Endothelial cell of umbilical vein (primary cell): ENCODE measurements at regions not wholly inside any gene's neighbourhood (a gene's known extent, or its start where the extent isn't known, plus 50 kb on each side); places are given as distances from the start of the nearest gene placed in this dataset.

ENCODE experiments used
- BruUV-seq: library from RNA; stranded (reverse); fragments of 400-500 nt; replicated peaks from 2 replicates; lab custom pipeline; 2021; lab: Mats Ljungman, UMichigan
- CTCF ChIA-PET: fragments of 300-600, 350-600 bp; sonication (Branson Sonifier 250); formaldehyde crosslinking; loops from one replicate; lab custom pipeline; 2021; ENCODE audit warnings: antibody characterized with exemption, inconsistent platforms; lab: Charles Lee
- POLR2A ChIA-PET: fragments of 300-600, 350-600 bp; sonication (Branson Sonifier 250); formaldehyde crosslinking; loops from one replicate; lab custom pipeline; 2021; ENCODE audit warnings: antibody characterized with exemption, inconsistent platforms; lab: Charles Lee
- DNase-seq: peaks from one replicate; pipeline ENCODE4 v3.0.0-alpha.2; 2011; ENCODE audit warnings: low read depth, low spot score
- FAIRE-seq: peaks from 2 replicates; lab custom pipeline; 2011; peaks lifted over from hg19 to GRCh38; lab: Jason Lieb, UNC
- H2AFZ ChIP-seq: 2 replicates; pipeline ENCODE4 v1.6.0; 2012; ENCODE audit warnings: low read depth, low read length, control low read depth, inconsistent platforms
- H3K27ac ChIP-seq: 2 replicates; pipeline ENCODE4 v1.5.1; 2011; ENCODE audit warnings: low read depth, mild to moderate bottlenecking, control low read depth, low read length, moderate library complexity; ENCODE audit not compliant: insufficient read depth
- H3K27me3 ChIP-seq, 2 experiments: 2 replicates each; pipeline versions ENCODE4 v1.6.0 to v1.6.1; 2011; ENCODE audit warnings: low read length in 2 of 2, mixed read lengths in 1 of 2; ENCODE audit not compliant: control insufficient read depth in 2 of 2, insufficient read depth in 2 of 2
- H3K36me3 ChIP-seq, 2 experiments: 2 replicates in 1 of 2; 3 replicates in 1 of 2; pipeline ENCODE4 v1.5.1; 2011; ENCODE audit warnings: low read length in 2 of 2, mild to moderate bottlenecking in 1 of 2, moderate library complexity in 1 of 2; ENCODE audit not compliant: control insufficient read depth in 2 of 2, insufficient read depth in 2 of 2; ENCODE audit errors: extremely low read depth in 1 of 2
- H3K4me1 ChIP-seq: 3 replicates; pipeline ENCODE4 v1.5.1; 2011; ENCODE audit warnings: mild to moderate bottlenecking, low read length; ENCODE audit not compliant: control insufficient read depth, insufficient read depth; ENCODE audit errors: extremely low read depth
- H3K4me2 ChIP-seq: 2 replicates; pipeline ENCODE4 v1.6.1; 2011; ENCODE audit warnings: low read length, control low read depth, mixed read lengths; ENCODE audit not compliant: insufficient read depth
- H3K4me3 ChIP-seq, 3 experiments: fragments of 200-600 bp in 1 of 3; sonication (generic), shearing (Covaris generic) in 1 of 3; replicated peaks in 1 of 3; 2 replicates each; pipeline ENCODE4 v1.5.1; 2011 to 2016; ENCODE audit warnings: control low read depth in 3 of 3, low read length in 3 of 3, mild to moderate bottlenecking in 2 of 3, inconsistent platforms in 1 of 3, low read depth in 1 of 3, moderate library complexity in 1 of 3; ENCODE audit not compliant: insufficient read depth in 1 of 3
- H3K79me2 ChIP-seq: 2 replicates; pipeline ENCODE4 v1.6.0; 2012; ENCODE audit warnings: low read length, inconsistent platforms; ENCODE audit not compliant: control insufficient read depth, insufficient read depth
- H3K9ac ChIP-seq: replicated peaks from 2 replicates; pipeline ENCODE3; 2011; ENCODE audit warnings: low read length, control low read depth; ENCODE audit not compliant: insufficient read depth; ENCODE audit errors: extremely low read depth
- H3K9me1 ChIP-seq: replicated peaks from 3 replicates; pipeline ENCODE4 v1.6.0; 2011; ENCODE audit warnings: mild to moderate bottlenecking, low read length; ENCODE audit not compliant: control insufficient read depth, insufficient read depth; ENCODE audit errors: extremely low read depth
- H3K9me3 ChIP-seq: replicated peaks from 2 replicates; pipeline ENCODE4 v1.5.1; 2012; ENCODE audit warnings: low read length, inconsistent platforms; ENCODE audit not compliant: control insufficient read depth, insufficient read depth
- H4K20me1 ChIP-seq: replicated peaks from 2 replicates; pipeline ENCODE3; 2011; ENCODE audit warnings: mild to moderate bottlenecking, low read length; ENCODE audit not compliant: control insufficient read depth, insufficient read depth; ENCODE audit errors: extremely low read depth
- EZH2 ChIP-seq: IDR thresholded peaks from 2 replicates; pipeline ENCODE4 v1.6.1; 2012; ENCODE audit warnings: borderline replicate concordance, low read depth, mild to moderate bottlenecking, moderate library complexity, low read length, inconsistent platforms; ENCODE audit not compliant: severe bottlenecking
- FOS ChIP-seq: IDR thresholded peaks from 2 replicates; pipeline ENCODE4 v1.6.1; 2011; ENCODE audit warnings: mild to moderate bottlenecking, low read length, moderate library complexity, borderline replicate concordance; ENCODE audit not compliant: insufficient read depth
- GATA2 ChIP-seq: IDR thresholded peaks from 2 replicates; pipeline ENCODE4 v1.7.0; 2011; ENCODE audit warnings: low read depth, mild to moderate bottlenecking, moderate library complexity, mixed read lengths, low read length; ENCODE audit not compliant: insufficient read length, insufficient read depth
- JUN ChIP-seq: IDR thresholded peaks from 2 replicates; pipeline ENCODE4 v1.6.1; 2011; ENCODE audit warnings: borderline replicate concordance, low read depth; ENCODE audit not compliant: insufficient read length, insufficient read depth
- MYC ChIP-seq: IDR thresholded peaks from one replicate; pipeline ENCODE4 v1.6.1; 2011; ENCODE audit warnings: mild to moderate bottlenecking, low read depth, low read length
- POLR2A ChIP-seq: IDR thresholded peaks from 2 replicates; pipeline ENCODE4 v1.6.1; 2012; ENCODE audit warnings: low read depth, mild to moderate bottlenecking, control low read depth, low read length
- POLR2AphosphoS5 ChIP-seq: IDR thresholded peaks from 2 replicates; pipeline ENCODE4 v1.6.1; 2012; ENCODE audit warnings: low read depth, mild to moderate bottlenecking, control low read depth, low read length, moderate library complexity; ENCODE audit not compliant: insufficient read depth
- dilution Hi-C: fragments of 300-500 bp; cut with MboI; formaldehyde crosslinking; loops from one replicate; pipeline ENCODE4 v1.15.0; 2019; ENCODE audit warnings: low sequenced_read_pairs; ENCODE audit not compliant: extremely low pct_ligation_motif_present
- intact Hi-C: fragments of 100-400 bp; cut with micrococcal nuclease; formaldehyde crosslinking; loops from one replicate; pipeline ENCODE4 v1.10.0; 2022
- TF ChIP-seq, protein P1 (sequence below), 2 donors: IDR thresholded peaks; 1 replicate in 1 of 2; 2 replicates in 1 of 2; pipeline ENCODE4 v1.5.1; 2011; ENCODE audit warnings: low read length in 2 of 2, mild to moderate bottlenecking in 2 of 2, moderate library complexity in 2 of 2, control low read depth in 1 of 2, inconsistent platforms in 1 of 2, low read depth in 1 of 2; ENCODE audit not compliant: insufficient read depth in 1 of 2; ENCODE audit errors: extremely low read depth in 1 of 2
- TF ChIP-seq, protein P2 (sequence below): IDR thresholded peaks from 2 replicates; pipeline ENCODE4 v1.6.1; 2011; ENCODE audit not compliant: insufficient read depth, insufficient read length

DNA sequence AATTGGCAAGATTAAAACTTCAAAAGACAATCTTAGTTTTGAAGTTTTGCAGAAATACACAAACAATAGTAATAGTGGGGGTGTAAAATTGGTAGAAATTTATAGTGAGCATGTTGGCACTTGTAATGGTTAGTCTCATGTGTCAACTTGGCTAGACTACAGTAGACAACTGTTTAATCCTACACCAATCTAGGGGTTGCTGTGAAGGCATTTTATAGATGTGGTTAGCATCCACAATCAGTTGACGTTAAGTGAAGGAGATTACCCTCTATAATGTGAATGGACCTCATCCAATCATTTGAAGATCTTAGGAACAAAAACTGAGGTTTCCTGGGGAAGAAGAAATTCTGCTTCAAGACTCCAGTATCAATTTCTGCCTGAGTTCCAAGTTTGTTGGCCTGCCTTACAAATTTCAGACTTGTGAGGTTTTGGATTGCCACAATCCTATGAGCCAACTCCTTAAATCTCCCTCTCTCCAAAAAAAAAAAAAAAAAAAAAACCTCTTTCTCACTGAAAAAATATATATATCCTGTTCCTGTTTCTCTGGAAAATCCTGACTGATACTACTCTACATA is 531.6 kb upstream of the IGFBP3 start:
- no peak for DNase-seq
- Histone ChIP-seq H3K9me3 (no peaks in the 10 kb centered on the region), H4K20me1 (no peaks in the 10 kb centered on the region), H3K36me3 (no peaks in the 10 kb centered on the region), H3K27me3 (no peaks in the 10 kb centered on the region), H3K27ac (no peak overlapping the region), H3K4me2 (no peak overlapping the region), H3K4me1 (no peaks in the 10 kb centered on the region), H3K4me3 (no peak overlapping the region), H3K79me2 (no peaks in the 10 kb centered on the region), H3K9me1 (no peaks in the 10 kb centered on the region), H3K9ac (no peak overlapping the region), H2AFZ (no peak overlapping the region)
- CTCF ChIA-PET, result interaction anchor here (0.7 kb wide), 1 partner anchor 151 kb away, joined by 3 read pairs; no protein-coding TSS in a partner anchor
- BruUV-seq, result no TSS peak
- POLR2A ChIA-PET, result no interaction called here
- TF ChIP-seq, protein P1, sequence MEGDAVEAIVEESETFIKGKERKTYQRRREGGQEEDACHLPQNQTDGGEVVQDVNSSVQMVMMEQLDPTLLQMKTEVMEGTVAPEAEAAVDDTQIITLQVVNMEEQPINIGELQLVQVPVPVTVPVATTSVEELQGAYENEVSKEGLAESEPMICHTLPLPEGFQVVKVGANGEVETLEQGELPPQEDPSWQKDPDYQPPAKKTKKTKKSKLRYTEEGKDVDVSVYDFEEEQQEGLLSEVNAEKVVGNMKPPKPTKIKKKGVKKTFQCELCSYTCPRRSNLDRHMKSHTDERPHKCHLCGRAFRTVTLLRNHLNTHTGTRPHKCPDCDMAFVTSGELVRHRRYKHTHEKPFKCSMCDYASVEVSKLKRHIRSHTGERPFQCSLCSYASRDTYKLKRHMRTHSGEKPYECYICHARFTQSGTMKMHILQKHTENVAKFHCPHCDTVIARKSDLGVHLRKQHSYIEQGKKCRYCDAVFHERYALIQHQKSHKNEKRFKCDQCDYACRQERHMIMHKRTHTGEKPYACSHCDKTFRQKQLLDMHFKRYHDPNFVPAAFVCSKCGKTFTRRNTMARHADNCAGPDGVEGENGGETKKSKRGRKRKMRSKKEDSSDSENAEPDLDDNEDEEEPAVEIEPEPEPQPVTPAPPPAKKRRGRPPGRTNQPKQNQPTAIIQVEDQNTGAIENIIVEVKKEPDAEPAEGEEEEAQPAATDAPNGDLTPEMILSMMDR (IDR thresholded peaks at IDR 0.05; ENCODE audit: extremely low read depth in 1 of 2, insufficient read depth in 1 of 2, low read depth in 1 of 2, low read length in 2 of 2), result no peak
- TF ChIP-seq FOS (no peak), GATA2 (no peak), POLR2AphosphoS5 (no peak), MYC (no peak), EZH2 (no peak), POLR2A (no peak), JUN (no peak)
- TF ChIP-seq, protein P2, sequence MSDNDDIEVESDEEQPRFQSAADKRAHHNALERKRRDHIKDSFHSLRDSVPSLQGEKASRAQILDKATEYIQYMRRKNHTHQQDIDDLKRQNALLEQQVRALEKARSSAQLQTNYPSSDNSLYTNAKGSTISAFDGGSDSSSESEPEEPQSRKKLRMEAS, result no peak
- FAIRE-seq, result no peak
- intact Hi-C loops (no loop called here), dilution Hi-C loops (no loop called here)
